Kasumi-1 (cell line): ENCODE measurements at regions not wholly inside any gene's neighbourhood (a gene's known extent, or its start where the extent isn't known, plus 50 kb on each side); places are given as distances from the start of the nearest gene placed in this dataset.

Experiments
- DNase-seq, 2 experiments: peaks; one replicate each; lab custom pipeline; 2025; lab: John Stamatoyannopoulos, UW

DNA sequence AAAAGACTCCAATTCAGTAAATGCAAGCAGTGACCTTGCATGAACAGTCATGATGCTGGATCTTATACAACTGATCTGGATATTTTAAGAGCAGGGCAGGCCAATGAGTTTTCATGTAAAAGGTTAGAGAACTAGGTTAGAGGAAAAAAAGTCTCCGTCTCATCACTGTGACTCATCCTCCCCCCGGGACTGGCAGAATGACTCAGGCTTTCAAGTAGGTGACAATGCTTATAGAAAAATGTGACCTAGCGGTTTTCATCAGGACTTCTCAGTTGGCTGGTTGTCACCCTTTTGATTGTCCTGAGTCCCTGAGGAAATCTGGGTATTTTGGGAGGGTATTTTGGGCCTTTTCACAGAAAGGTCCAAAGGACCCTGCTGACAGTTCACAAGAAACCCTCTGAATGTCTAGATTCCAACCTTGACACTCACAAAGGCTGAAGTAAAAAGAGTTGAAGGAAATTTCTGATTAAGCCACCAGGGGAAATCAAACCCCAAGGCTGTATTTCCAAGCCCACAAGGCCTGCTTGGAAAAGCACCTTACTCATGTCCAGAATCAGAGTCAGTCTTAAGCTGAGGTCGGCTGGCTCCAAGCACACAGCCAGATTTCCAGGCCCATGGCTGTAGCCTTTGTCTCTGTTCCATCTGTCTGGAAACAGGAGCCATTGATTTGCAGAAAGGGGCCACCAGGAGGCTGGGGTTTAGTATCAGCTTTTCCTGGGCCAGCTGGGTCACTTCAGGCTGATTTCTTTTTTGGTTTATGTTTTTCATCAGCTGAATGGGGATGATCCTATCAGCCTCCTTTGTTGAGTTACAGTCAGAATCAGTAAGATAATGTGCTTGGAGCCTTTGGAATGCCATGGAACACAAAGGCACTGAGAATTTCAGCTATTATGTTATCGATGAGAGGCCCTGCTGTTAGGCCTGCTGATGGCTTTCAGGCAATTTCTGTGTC lies 226.4 kb upstream of the HABP2 start:
- DNase-seq: peak; percentile 75 to 85

DNA sequence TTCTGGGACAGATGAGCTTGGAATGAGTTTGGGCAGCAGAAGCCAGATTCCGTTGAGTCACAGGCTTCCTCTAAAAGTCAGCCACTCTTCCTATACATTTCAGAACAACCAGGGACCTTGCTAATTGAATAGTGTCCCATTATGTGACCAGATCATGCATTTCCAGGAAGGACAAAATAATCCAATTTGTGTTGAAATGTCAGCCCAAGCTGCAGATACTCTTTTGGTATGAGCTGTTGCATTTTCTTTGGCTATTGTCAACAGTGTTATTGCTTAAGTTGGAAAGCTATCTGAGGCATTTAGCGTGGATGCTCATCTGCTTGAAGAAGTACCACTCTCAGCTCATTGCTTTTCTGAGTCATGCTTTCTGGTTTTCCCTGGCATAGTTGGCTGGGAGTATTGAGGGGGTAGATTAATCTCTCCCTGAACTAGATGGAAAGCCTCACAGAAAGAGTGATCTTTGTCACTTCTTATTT lies 223.7 kb upstream of the HABP2 start:
- no peak for DNase-seq

DNA sequence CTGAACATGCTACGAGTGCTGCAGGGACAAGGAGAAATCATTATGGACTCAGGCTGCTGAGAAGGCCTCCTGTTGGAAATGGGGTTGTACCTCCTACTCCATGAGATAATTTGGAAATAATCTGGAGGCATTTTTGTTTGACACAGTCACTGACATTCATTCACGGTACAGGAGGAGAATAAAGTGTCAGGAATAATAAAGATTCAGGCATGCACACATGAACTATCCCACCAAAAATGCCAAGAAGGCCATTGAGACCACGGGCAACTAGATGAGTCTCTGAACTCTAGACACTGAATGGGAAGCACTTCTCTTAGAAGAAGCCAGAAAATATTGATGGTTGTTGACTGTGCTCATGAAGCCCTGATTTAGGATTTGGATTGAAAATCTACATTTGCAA lies 220.9 kb upstream of the HABP2 start:
- DNase-seq: no peak

- no peak for DNase-seq
Observed at GRCh38 chr10:113333313-113333712, 219.5 kb upstream of the HABP2 start.

DNA sequence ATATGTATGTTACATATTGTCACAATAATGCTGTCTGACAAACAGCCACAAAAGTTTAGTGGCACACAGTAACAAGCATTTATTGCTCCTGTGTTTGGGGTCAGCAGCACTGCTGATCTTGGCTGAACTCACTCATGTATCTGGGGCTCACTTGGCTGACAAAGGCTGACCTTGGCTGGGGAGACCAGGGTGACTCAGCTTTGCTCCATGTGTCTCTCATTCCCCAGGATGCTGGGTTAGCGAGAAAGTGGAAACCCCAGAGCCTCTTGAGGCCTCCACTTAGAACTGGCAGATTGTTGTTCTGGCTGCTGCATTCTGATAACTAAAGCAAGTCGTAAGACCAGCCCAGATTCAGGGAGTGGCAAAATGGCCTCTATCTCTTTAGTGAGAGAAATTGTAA lies 217.3 kb upstream of the HABP2 start:
- no peak for DNase-seq

DNA sequence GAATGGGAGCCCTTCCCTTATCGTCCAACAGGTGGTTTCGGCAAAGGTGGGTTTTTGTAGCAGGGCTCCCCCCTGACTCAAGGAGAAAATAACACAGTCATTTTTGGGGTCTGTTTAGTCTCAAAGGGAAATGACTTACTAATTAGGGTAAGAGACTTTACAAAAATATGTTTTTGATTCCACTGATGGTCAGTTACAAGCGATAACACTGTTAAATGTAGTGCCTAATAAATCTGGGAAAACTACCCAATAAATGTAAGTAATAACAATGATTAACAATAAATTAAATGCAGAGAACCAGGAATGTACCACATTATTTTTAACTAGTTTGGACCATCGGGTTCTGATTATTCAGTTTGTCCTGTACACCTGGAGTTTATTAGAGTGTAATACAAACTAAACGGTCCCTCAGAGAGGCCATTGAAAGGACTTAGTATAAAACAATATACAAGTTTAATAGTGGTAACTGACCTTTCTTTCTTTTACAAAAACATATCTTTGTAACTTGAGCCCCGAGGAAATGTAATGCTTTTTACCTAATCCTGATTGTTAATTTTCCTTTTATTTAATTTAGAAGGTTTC lies 216.2 kb upstream of the HABP2 start:
- DNase-seq: no peak

GRCh38 chr10:113337142-113337541 lies 215.7 kb upstream of the HABP2 start:
- no peak for DNase-seq

DNA sequence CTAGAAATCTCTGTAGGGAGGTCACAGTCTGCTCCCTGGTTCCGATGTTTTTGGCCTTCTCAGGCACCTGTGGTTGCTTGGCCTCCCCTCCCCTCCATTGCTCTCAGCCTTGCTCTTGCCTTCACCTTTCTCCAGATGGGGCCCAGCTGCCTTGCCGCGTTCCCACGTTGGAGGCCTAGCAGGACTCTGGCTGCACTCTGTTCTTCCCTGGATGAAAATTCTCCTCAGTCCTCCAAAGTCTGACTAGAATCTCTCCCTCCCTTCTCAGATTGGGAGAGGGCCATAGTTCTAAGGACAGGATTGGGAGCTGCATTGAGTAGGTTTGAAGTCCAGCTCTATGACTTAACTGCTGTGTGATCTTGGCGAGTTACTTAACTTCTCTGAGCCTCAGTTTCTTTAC lies 213.7 kb upstream of the HABP2 start:
- DNase-seq: no peak

- DNase-seq: no peak
Observed at GRCh38 chr10:113340282-113340681, 212.6 kb upstream of the HABP2 start.

GRCh38 chr10:113341138-113341537 lies 211.7 kb upstream of the HABP2 start:
- no peak for DNase-seq

DNA sequence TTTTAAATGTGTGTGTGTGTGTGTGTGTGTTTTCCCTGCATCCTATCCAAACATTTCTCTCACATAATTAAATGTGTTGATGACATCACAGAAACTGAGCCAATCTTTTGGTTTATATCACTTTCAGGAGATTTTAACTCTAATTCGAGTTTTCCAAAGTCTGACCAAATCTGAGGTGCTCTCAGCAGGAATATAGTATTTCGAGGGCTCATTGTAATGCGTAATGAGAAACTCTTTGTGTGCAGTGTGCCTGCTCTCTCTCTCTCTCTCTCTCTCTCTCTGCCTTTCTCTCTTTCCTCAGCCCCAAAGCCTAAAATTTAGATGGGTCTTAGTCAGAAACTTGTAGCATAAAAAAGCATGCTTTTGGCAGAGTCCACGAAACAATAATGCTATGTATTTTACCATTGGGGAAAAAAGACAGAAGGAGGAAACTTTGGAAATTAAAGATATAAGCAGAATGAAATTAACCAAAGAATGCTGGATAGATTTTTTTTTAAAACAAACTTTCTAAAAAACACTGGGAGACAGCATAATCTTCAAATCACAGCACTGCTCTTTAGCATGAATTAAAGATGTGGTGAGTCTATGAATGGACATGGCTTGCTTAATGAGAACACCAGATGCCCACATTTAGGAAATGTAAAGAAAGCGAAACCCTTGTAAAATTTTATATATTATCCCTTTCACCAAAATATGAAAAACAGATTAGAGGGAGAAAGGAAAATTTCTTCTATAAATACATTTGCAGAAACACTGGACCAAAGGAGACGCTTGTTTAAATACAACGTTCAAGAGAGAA lies 206.8 kb upstream of the HABP2 start:
- no peak for DNase-seq

DNA sequence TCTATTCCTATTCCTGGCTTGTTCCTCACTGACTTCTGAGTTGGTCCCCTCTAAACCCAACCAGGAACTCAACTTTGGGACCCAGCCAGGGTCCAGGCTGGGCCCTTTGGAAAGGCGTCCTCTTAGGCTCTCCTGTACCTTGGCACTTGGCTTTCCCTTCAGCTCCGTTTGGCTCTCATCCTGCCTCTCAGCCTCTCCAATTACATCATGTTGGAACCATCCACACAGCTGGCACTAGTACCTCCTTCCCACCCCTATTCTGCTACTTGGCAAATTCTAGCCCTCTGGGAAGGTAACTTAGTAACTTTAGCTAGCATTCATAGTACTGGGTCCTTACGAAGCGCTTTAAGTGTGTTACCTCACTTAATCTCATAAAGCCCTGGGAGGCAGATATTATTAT lies 205.3 kb upstream of the HABP2 start:
- no peak for DNase-seq

- no peak for DNase-seq
Observed at GRCh38 chr10:113348694-113349093, 204.2 kb upstream of the HABP2 start.

GRCh38 chr10:113350311-113351040 lies 202.4 kb upstream of the HABP2 start:
- no peak for DNase-seq

DNA sequence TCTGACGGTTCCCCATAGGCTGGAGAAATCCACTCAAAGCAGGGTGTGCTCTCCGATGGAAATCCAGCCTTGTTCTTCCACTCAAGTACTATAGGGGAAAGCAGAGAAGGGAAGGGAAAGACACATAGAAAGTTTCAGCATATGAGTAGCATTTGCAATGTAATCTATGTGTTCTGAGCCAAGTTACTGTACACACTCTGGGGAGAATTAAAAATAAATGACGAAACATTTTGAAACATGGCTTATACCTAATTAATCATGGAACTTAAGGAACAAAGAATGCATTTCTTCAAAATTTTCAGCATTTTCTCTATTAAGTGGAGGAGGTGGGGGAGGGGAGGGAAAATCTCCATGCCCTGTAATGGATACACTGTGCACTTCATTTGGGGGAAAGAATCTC lies 198.1 kb upstream of the HABP2 start:
- DNase-seq: no peak

DNA sequence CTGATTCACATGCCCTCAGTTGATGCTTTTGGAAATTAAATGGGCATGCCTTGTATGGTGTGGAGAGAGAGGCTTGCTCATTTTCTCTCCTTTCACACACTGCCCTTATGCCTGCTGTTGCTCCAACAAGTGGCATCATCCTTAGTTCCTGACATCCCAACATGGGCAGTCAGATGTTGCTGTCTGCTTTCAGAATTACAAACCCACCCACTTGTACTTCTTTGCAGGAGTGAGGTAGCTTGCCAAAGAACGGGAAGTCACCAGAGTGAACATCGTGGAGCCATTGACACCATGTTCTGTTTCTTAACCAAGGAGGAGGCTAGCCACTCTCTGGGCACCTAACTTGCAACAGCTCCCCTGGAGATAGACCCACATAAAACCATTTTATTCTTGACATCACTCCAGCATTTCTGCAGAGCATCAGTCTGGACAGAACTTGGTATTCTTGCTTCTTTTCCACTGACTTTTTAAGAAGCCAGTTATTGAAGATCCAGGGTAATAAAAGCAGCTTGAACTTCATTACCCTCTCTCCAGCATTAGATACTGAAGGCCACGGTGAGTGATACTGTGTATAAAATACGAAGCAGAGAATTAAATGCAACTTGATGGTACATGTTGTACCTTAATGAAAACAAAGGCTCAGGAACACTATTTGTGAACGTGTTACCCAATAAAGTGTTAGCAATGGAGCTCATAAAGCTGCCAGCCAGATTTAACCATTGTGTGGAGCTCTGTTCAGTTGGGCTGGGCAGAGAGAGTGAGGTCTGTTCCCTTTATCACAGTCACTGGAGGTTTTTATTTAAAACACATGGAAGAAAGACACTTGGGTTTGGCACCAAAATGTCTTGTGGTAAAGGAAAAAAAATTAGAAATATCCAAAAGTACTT lies 195.8 kb upstream of the HABP2 start:
- no peak for DNase-seq

- DNase-seq: no peak
Observed at GRCh38 chr10:113357681-113358300, 195.1 kb upstream of the HABP2 start.

DNA sequence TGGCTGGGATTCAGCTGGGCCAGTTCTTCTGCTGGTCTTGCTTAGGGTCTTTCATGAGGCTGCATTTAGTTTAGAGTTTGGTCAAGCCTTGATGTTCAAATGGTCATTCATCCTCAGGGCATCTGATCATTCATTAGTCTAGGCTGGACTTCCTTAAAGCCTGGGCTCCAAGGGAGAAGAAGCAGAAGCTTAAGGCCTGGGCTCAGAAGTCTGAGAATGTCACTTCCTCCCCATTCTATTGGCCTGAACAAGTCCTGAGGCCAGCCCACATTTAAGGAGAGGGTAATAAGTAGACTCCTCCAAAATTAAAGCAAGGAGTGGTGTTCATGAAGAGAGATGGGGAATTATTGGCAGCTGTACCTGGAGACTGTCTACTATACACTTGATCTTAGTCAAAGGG lies 193.2 kb upstream of the HABP2 start:
- DNase-seq: no peak

- DNase-seq: no peak
Observed at GRCh38 chr10:113360870-113361269, 192.0 kb upstream of the HABP2 start.

DNA sequence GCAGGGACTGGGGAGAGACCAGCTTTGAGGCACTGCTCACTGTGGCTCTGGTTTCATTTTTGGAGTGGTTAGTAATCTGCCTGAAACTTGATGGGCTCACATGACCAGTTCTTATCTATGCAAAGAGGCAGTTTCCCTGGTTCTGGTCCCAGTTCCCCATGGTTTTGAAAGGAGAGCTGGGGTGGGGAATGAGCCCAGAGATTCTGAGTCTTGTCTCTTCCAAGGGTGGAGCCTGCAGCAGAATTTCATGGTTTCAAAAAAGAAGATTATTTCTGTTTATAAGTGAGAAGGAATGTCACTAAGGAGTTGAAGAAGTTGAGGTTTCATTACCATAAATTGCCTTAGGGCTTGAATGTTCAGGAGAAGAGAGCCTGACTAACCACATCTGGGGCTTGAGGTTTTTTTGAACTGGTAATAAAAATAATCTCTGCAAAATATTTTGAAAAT lies 190.2 kb upstream of the HABP2 start:
- DNase-seq: no peak
